ENCODE measurements at regions not wholly inside any gene's neighbourhood (a gene's known extent, or its start where the extent isn't known, plus 50 kb on each side); places are given as distances from the start of the nearest gene placed in this dataset.

DNA sequence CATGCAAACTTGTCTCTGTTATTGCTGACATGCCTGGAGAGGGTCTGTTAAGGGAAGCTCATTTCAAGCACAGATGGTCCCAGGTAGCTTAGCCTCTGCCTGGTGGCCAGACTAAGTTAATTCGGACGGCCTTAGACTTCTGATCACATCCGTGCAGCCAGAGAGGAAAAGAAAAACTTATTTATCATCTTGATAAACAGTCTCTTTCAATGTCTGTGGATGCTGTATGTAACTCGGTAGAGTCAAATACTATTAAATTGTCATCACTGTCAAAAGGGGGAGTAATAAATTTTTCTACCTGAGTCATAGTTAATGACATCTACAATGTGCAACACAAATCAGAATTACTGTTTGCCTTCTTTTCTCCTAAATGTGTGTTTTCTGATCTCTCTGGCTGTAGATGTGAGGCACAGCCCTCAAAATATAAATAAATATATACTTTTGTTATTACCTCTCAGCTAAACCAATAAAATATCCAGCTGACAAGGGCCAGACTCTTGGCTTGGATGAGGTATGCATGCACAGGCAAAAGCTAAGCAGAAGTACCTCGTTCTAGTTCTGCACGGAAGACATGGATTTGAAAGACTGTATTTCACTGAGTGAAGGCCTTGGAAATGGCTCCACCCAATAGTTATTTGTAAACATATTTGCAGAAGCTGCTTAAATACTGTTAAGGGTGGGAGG is 530.0 kb downstream of the TAFA4 start:
- WGBS, 3 donors: 41 to 68% (median 59%) methylated on average over 6 of the region's 6 CpGs
- Histone ChIP-seq H3K27ac (no peak overlapping the region), H3K4me1 (ENCODE audit: insufficient read depth) (no peaks in the 10 kb centered on the region), H3K4me3 (no peak overlapping the region), H3K36me3 (no peaks in the 10 kb centered on the region), H3K27me3 (no peaks in the 10 kb centered on the region), H3K9me3 (no peaks in the 10 kb centered on the region)
- DNase-seq: no peak
- intact Hi-C loops (cut with DNase I): no loop called here
- TF ChIP-seq, protein P1, sequence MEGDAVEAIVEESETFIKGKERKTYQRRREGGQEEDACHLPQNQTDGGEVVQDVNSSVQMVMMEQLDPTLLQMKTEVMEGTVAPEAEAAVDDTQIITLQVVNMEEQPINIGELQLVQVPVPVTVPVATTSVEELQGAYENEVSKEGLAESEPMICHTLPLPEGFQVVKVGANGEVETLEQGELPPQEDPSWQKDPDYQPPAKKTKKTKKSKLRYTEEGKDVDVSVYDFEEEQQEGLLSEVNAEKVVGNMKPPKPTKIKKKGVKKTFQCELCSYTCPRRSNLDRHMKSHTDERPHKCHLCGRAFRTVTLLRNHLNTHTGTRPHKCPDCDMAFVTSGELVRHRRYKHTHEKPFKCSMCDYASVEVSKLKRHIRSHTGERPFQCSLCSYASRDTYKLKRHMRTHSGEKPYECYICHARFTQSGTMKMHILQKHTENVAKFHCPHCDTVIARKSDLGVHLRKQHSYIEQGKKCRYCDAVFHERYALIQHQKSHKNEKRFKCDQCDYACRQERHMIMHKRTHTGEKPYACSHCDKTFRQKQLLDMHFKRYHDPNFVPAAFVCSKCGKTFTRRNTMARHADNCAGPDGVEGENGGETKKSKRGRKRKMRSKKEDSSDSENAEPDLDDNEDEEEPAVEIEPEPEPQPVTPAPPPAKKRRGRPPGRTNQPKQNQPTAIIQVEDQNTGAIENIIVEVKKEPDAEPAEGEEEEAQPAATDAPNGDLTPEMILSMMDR (IDR thresholded peaks at IDR 0.05): no peak
- TF ChIP-seq EP300 (IDR thresholded peaks at IDR 0.05) (no peak), POLR2A (IDR thresholded peaks at IDR 0.05) (no peak)

DNA sequence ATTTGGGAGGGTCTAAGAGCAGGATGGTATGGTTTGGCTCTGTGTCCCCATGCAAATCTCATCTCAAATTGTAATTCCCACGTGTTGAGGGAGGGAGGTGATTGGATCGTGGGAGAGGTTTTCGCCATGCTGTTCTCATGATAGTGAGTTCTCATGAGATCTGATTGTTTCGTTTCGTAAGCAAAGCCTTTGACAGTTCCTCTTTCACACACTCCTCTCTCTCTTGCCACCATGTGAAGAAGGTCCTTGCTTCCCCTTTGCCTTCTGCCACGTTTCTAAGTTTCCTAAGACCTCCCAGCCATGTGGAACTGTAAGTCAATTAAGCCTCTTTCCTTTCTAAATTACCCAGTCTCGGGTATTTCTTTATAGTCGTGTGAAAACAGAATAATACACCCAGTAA is 553.7 kb downstream of the TAFA4 start:
- intact Hi-C loops (cut with DNase I): no loop called here
- no peaks in the 10 kb centered on the region for H3K4me1 ChIP-seq (ENCODE audit: insufficient read depth)
- TF ChIP-seq POLR2A (IDR thresholded peaks at IDR 0.05): no peak
- TF ChIP-seq, protein P1 (IDR thresholded peaks at IDR 0.05): no peak
- no peak for TF ChIP-seq EP300 (IDR thresholded peaks at IDR 0.05)
- H3K36me3 ChIP-seq: no peaks in the 10 kb centered on the region
- H3K9me3 ChIP-seq: no peaks in the 10 kb centered on the region
- DNase-seq: no peak
- no peak overlapping the region for H3K27ac ChIP-seq
- 75 to 82% (median 76%) methylated on average over 8 of the region's 8 CpGs for WGBS, 3 donors
- no peak overlapping the region for H3K4me3 ChIP-seq
- H3K27me3 ChIP-seq: no peaks in the 10 kb centered on the region

DNA sequence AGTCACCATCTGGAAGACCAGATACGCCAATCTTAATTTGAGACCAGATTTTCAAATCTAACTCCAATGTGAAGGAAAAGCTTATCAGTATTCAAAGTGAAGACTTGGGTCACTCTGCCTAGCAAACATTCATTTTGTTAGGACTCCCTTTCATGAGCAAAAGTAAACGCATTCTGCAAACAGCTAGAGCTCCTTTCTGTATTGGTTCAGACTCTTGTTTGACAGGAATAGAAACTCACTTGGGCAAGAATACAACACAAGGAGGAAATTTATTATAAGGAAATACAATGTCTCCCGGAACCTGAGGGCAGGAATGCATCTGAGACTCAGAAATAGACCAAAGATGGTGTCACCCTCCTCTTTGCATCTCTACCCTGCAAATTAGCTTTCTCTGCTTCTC is 558.6 kb downstream of the TAFA4 start:
- WGBS, 3 donors: 67 to 78% (median 68%) methylated on average over 3 of the region's 3 CpGs
- intact Hi-C loops (cut with DNase I): no loop called here
- no peaks in the 10 kb centered on the region for H3K4me1 ChIP-seq (ENCODE audit: insufficient read depth)
- no peak for DNase-seq
- no peaks in the 10 kb centered on the region for H3K27me3 ChIP-seq
- no peak overlapping the region for H3K27ac ChIP-seq
- TF ChIP-seq, protein P1 (IDR thresholded peaks at IDR 0.05): no peak
- TF ChIP-seq EP300 (IDR thresholded peaks at IDR 0.05): no peak
- TF ChIP-seq POLR2A (IDR thresholded peaks at IDR 0.05): no peak
- no peaks in the 10 kb centered on the region for H3K36me3 ChIP-seq
- H3K4me3 ChIP-seq: no peak overlapping the region
- H3K9me3 ChIP-seq: no peaks in the 10 kb centered on the region

DNA sequence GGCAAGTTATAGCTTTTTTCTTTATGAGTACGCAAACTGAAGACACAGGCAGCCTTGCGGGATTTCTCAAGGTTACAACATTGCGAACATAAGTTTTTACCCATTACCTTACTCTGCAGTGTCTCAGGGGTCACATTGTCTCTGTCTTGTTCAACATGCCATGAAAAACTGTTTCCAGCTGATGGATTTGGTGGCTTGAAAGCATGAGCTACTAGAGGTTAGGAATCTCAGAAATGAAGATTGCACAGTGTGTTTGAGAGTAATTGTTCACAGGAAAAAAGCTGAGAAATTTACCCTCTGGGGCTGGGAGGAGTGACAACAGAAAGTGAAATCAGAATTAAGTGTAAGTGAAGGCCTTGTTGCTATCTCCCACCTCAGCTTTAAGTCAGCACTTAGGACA is 568.6 kb downstream of the TAFA4 start:
- Histone ChIP-seq H3K9me3 (no peaks in the 10 kb centered on the region), H3K36me3 (no peaks in the 10 kb centered on the region), H3K4me3 (no peak overlapping the region), H3K4me1 (ENCODE audit: insufficient read depth) (no peaks in the 10 kb centered on the region), H3K27me3 (no peaks in the 10 kb centered on the region), H3K27ac (no peak overlapping the region)
- TF ChIP-seq EP300 (IDR thresholded peaks at IDR 0.05) (no peak), POLR2A (IDR thresholded peaks at IDR 0.05) (no peak)
- TF ChIP-seq, protein P1 (IDR thresholded peaks at IDR 0.05): no peak
- WGBS, 3 donors: 71 to 79% (median 75%) methylated on average over 3 of the region's 3 CpGs
- no peak for DNase-seq
- intact Hi-C loops (cut with DNase I): no loop called here

Measured in ovary (tissue), 7 donors.